ENCODE measurements at regions not wholly inside any gene's neighbourhood (a gene's known extent, or its start where the extent isn't known, plus 50 kb on each side); places are given as distances from the start of the nearest gene placed in this dataset.

DNA sequence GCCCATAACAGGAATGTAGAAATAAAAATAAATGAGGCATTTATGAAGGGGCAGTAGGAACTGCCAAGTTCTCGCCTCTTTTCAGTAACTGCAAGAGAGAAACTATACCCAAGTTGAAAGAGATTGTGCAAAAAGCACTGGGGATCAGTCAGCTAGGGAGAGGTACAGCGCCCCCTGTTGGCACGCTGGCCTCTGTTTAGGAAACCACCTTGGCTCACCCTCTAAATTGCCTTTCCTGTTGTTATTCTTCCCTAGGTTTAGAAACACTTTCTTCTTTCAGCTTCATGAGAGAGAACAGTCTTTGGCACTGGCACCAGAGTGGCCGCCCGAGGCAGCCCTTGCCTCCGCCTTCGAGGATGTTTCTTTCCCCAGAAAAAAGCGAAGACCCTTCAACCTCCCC lies 348.5 kb downstream of the MID1IP1 start:
- H3K27me3 ChIP-seq (ENCODE audit: insufficient read depth, low read depth), result no peaks in the 10 kb centered on the region
- H4K20me1 ChIP-seq (ENCODE audit: insufficient read depth), result no peaks in the 10 kb centered on the region
- H3K4me2 ChIP-seq, result peak overlapping the region; percentile 37; the same call in 1 of the 2 replicates
- peaks cover 57% of the 10 kb centered on the region for H3K4me1 ChIP-seq (ENCODE audit: low read depth, poor library complexity, severe bottlenecking)
- H3K36me3 ChIP-seq (ENCODE audit: insufficient read depth), result no peaks in the 10 kb centered on the region
- no peak overlapping the region for H3K9ac ChIP-seq
- TF ChIP-seq, protein P1, sequence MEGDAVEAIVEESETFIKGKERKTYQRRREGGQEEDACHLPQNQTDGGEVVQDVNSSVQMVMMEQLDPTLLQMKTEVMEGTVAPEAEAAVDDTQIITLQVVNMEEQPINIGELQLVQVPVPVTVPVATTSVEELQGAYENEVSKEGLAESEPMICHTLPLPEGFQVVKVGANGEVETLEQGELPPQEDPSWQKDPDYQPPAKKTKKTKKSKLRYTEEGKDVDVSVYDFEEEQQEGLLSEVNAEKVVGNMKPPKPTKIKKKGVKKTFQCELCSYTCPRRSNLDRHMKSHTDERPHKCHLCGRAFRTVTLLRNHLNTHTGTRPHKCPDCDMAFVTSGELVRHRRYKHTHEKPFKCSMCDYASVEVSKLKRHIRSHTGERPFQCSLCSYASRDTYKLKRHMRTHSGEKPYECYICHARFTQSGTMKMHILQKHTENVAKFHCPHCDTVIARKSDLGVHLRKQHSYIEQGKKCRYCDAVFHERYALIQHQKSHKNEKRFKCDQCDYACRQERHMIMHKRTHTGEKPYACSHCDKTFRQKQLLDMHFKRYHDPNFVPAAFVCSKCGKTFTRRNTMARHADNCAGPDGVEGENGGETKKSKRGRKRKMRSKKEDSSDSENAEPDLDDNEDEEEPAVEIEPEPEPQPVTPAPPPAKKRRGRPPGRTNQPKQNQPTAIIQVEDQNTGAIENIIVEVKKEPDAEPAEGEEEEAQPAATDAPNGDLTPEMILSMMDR (conservative IDR thresholded peaks at IDR 0.05; ENCODE audit: low read depth, low read length), result peak; percentile 79
- H3K27ac ChIP-seq, result peak overlapping the region; percentile 27; the same call in 1 of the 2 replicates
- no peak overlapping the region for H2AFZ ChIP-seq (ENCODE audit: low read depth)
- no peaks in the 10 kb centered on the region for H3K79me2 ChIP-seq (ENCODE audit: insufficient read depth, low read depth)
- H3K4me3 ChIP-seq (IDR thresholded peaks at IDR 0.05; ENCODE audit: insufficient read depth, low read depth, low read length), result no peak overlapping the region

DNA sequence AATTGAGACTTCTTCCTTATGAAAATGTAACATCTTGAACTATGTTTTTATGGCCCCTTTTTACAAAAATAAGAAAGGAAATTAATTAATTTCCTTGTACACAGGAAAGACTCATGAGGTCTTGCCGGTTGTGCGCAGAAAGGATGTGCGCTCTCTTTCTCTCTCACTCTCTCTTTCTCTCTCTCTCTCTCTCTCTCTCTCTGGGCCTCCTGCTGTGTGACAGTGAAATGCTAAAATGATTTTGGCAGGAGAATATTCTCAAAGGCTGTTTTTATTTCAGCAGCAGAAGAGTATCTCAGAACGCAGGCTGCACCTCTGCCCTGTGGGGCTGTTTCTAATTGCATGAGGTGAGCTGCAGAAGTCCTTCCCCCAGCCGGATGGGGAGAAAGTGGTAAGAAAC lies 349.0 kb downstream of the MID1IP1 start:
- no peak overlapping the region for H3K4me3 ChIP-seq (IDR thresholded peaks at IDR 0.05; ENCODE audit: insufficient read depth, low read depth, low read length)

DNA sequence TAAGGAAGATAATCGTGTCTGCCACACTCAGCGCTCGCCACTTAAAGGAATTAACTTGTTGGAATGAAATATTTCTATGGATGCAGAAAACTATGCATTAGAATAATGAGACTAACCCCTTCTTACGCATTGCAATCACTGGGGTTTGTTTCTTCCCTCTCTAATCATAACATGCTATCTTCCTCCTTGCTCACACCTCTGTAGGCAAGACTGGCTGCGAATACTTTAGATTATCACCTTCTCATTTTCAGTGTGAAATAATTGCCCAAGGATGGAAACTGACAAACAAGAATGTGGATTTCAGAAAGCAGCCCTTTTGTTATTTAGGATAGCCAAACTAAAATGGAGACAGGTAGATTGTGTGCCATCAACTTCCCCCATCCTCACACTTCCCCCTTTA lies 349.4 kb downstream of the MID1IP1 start:
- Histone ChIP-seq H3K9ac (no peak overlapping the region), H3K36me3 (ENCODE audit: insufficient read depth) (no peaks in the 10 kb centered on the region), H3K79me2 (ENCODE audit: insufficient read depth, low read depth) (no peaks in the 10 kb centered on the region), H3K4me2 (peak overlapping the region; percentile 37; the same call in 1 of the 2 replicates), H3K27me3 (ENCODE audit: insufficient read depth, low read depth) (no peaks in the 10 kb centered on the region), H3K27ac (no peak overlapping the region), H3K4me3 (IDR thresholded peaks at IDR 0.05; ENCODE audit: insufficient read depth, low read depth, low read length) (no peak overlapping the region), H2AFZ (ENCODE audit: low read depth) (no peak overlapping the region), H3K4me1 (ENCODE audit: low read depth, poor library complexity, severe bottlenecking) (peaks cover 61% of the 10 kb centered on the region), H4K20me1 (ENCODE audit: insufficient read depth) (no peaks in the 10 kb centered on the region)
- TF ChIP-seq, protein P1 (conservative IDR thresholded peaks at IDR 0.05; ENCODE audit: low read depth, low read length), result no peak

More for the DNA sequence above, 349.0 kb downstream of the MID1IP1 start:
- Histone ChIP-seq H3K4me2 (peak overlapping the region; percentile 37; the same call in 1 of the 2 replicates), H3K27me3 (ENCODE audit: insufficient read depth, low read depth) (no peaks in the 10 kb centered on the region), H3K27ac (peak overlapping the region; percentile 27; the same call in 1 of the 2 replicates), H4K20me1 (ENCODE audit: insufficient read depth) (no peaks in the 10 kb centered on the region), H3K9ac (no peak overlapping the region), H2AFZ (ENCODE audit: low read depth) (no peak overlapping the region), H3K36me3 (ENCODE audit: insufficient read depth) (no peaks in the 10 kb centered on the region), H3K4me1 (ENCODE audit: low read depth, poor library complexity, severe bottlenecking) (peaks cover 57% of the 10 kb centered on the region), H3K79me2 (ENCODE audit: insufficient read depth, low read depth) (no peaks in the 10 kb centered on the region)
- TF ChIP-seq, protein P1 (conservative IDR thresholded peaks at IDR 0.05; ENCODE audit: low read depth, low read length), result no peak

DNA sequence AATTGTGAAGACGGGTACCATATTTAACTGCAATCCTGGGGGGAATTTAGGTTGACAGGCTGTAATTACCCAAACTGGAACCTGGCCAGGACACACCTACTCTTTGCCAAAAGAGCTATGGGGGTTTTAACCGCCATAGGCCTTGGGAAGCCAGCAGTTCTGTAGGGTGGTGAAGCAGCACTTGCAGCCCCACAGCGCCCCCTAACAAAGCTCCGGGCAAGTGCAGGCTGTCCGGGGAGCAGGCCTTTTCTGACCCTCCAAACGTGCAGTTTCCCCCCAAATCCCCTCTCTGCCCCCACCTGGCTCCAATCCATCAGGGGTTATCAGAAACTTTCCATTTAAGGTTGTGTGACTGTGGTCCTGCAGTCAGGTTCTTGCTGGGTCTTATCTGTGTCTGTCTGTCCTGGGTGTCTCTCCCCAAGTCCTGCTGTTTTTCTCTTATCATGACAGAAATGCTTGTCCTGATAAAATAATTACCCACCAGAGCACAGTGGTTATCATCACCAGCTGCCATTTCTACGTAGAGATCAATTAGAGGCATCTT lies 350.9 kb downstream of the MID1IP1 start:
- H3K27me3 ChIP-seq (ENCODE audit: insufficient read depth, low read depth), result no peaks in the 10 kb centered on the region

More for the DNA sequence above, 350.9 kb downstream of the MID1IP1 start:
- Histone ChIP-seq H3K9ac (no peak overlapping the region), H3K79me2 (ENCODE audit: insufficient read depth, low read depth) (no peaks in the 10 kb centered on the region), H2AFZ (ENCODE audit: low read depth) (no peak overlapping the region), H3K36me3 (ENCODE audit: insufficient read depth) (no peaks in the 10 kb centered on the region), H3K4me3 (IDR thresholded peaks at IDR 0.05; ENCODE audit: insufficient read depth, low read depth, low read length) (no peak overlapping the region), H3K4me1 (ENCODE audit: low read depth, poor library complexity, severe bottlenecking) (peaks cover 77% of the 10 kb centered on the region), H4K20me1 (ENCODE audit: insufficient read depth) (no peaks in the 10 kb centered on the region), H3K4me2 (no peak overlapping the region), H3K27ac (no peak overlapping the region)
- TF ChIP-seq, protein P1 (conservative IDR thresholded peaks at IDR 0.05; ENCODE audit: low read depth, low read length), result peak; percentile 73
